ENCODE measurements at regions not wholly inside any gene's neighbourhood (a gene's known extent, or its start where the extent isn't known, plus 50 kb on each side); places are given as distances from the start of the nearest gene placed in this dataset.

GRCh38 chr7:155868955-155869783 is 56.9 kb upstream of the SHH start:
- DNase-seq (ENCODE audit: low spot score): no peak

- no peak for DNase-seq (ENCODE audit: low spot score)
Observed at GRCh38 chr7:155867734-155868400, 55.6 kb upstream of the SHH start.

- DNase-seq (ENCODE audit: low spot score): no peak
Observed at GRCh38 chr7:155867280-155867679, 55.0 kb upstream of the SHH start.

DNA sequence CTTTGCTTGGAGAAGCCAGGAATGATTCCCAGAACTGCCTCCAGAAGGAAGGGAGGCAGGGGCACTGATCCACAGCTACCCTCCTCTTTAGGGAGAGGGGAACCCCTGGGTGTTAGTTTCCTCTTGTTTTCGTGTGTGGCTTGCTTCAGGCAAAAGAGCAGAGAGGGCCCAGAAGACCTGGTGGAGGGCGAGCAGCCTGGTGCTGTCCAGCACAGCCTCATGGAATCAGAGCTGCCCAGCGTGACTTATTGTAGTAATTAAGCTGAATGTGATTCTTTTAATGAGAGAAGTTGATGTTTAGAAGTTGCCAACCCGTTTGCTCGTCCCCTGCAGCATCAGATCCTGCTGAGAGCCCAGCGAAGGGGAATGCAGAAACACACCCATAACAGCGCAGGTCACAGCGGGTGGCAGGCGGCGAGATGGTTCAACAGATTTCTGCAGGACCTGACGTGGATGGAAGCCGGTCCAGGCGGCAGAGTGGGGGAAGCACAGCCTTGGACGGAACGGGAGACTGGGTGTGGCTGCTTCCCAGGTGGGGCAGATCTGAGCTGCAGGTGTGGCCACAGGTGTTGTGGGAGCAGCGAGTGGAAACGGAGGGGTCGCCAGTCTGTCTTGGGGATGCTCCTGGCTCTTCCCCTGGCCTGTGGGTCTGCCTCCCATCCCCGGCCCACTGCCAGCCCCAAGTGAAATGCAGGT is 53.7 kb upstream of the SHH start:
- no peak for DNase-seq (ENCODE audit: low spot score)

GRCh38 chr7:155864991-155865690 is 52.9 kb upstream of the SHH start:
- no peak for DNase-seq (ENCODE audit: low spot score)

GRCh38 chr7:155864271-155864985 is 52.2 kb upstream of the SHH start:
- DNase-seq (ENCODE audit: low spot score): no peak

GRCh38 chr7:155863721-155864151 is 51.5 kb upstream of the SHH start:
- DNase-seq (ENCODE audit: low spot score): no peak

GRCh38 chr7:155862123-155862892 is 50.0 kb upstream of the SHH start:
- DNase-seq (ENCODE audit: low spot score): no peak

All from germinal center (tissue), 1 donor.